ENCODE measurements at regions not wholly inside any gene's neighbourhood (a gene's known extent, or its start where the extent isn't known, plus 50 kb on each side); places are given as distances from the start of the nearest gene placed in this dataset.
A peak's percentile ranks its signal among the peaks of the same experiment; 100 is the strongest.
"Not testable (repeated sequence)": the region's sequence is repeated elsewhere in the genome, so short reads cannot be mapped to it uniquely, and the experiment has no call there.

DNA sequence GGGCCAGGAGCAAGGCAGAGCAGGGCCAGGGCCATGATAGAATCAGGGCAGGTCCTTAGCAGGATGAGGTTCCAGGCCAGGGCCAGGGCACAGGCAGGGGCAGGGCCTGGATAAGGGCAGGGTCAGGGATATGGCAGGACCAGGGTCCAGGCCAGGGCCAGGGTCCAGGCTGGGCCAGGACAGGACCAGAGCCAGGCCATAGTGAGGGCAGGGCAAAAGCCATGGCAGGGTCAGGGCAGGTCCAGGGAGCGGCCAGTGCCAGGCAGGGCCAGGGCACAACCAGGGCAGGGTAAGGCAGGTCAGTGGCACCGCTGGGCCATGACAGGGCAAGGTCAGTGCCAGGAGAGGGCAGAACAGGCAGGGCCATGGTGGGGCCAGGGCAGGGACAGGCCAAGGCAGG lies 152.2 kb downstream of the LIPI start:
- DNase-seq, result no peak

DNA sequence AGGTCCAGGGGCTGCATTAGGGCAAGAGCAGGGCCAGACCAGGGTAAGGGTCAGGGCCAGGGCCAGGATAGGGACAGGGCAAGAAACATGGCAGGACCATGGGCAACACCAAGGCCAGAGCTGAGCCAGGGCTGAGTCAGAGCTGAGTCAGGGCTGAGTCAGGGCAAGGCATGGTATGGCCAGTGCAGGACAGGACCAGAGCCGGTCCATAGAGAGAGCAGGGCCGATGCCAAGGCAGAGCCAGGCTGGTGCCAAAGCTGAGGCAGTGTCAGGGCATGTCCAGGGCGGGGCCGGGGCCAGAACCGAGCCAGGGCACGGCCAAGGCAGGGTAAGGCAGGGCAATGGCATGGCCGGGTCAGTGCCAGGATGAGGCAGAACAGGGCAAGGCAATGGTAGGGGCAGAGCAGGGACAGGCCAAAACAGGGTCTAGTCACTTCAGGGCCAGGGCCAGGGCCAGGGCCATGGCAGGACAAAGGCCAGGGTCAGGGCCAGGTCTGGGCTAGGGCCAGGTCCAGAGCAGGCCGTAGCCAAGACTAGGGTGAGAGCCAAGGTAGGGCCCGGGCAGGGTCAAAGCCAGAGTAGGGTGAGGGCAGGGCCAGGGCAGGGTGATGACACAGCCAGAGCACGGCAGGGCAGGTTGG lies 152.8 kb downstream of the LIPI start:
- not testable (repeated sequence) for DNase-seq

DNA sequence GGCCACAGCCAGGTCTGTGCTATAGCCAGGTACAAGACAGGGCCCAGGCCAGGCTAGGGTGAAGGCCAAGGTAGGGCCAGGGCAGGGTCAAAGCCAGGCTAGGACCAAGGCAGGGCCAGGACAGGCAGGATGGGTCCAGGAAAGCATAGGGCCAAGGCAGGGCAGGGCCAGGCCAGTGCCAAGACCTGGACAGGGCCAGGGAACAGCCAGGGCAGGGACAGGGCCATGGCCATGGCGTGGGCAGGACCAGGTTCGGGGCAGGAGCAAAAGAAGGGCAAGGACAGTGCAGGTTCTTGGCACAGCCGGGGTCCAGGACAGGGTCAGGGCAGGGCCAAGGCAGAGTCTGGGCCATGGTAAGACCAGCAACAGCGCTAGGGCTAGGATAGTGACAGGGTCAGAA lies 153.4 kb downstream of the LIPI start:
- no peak for DNase-seq

DNA sequence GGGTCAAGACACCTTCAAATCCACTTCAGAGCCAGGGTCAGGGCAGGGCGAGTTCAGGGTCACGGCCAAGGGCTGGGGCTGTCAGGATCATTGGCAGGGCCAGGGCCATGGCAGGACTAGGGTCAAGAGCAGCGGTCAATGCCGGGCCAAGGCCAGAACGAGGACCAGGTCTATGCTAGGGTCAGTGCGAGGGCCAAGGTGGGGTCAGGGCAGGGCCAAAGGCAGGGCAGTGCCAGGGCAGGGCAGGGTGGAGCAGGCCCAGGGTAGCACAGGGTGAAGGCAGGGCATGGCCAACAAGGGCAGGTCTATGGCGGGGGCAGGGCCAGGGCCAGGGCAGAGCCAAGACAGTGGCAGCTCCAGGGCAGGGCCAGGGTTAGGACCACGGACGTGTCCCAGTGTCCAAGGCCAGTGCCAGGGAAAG lies 154.0 kb downstream of the LIPI start:
- DNase-seq, result no peak

DNA sequence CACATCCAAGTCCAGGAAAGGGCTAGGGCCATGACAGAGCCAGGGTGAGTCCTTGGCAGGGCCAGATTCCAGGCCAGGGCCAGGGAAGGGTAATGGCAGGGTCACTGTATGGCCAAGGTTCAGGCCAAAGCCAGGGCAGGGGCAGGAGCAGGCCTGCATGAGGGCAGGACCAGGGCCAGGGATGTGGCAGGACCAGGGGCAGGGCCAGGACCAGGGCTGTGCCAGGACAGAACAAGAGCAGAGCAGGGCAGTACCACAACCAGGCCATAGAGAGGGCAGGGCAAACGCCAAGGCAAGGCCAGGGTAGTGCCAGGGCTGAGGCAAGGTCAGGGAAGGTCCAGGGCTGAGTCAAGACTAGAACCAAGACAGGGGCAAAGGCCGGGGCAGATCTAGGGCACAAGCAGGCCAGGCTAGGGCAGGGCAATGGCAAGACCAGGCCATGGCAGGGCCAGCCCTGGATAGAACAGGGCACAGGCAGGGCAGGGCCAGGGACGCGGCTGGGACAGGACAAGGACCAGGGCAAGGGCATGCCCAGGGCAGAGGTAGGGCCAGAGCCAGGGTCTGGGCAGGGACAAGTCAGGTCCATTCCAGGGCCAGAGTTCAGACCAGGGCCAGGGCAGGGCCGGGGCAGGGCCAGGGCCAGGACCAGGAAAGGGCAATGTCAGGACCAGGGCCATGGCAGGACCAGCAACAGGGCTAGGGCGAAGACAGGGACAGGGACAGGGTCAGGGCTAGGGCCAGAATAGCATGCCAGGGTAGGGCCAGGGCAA lies 154.8 kb downstream of the LIPI start:
- DNase-seq, result not testable (repeated sequence)

DNA sequence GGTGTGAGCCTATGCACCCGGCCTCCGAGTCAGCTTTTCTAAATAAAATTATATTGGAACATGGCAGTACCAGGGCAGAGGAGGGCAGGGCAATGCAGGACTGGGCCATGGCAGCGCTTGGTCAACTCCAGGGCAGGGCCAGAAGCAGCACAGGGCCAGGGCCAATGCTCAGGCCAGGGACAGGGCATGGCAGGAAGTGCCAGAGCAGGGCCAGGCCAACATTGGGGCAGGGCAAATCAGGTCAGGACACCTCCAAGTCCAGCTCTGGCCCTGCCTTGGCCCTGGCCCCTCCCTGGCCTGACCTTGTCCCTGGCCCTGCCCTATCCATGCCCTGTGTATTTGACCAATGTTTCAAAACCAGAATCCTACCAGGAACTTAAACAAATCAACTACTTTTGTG lies 156.1 kb downstream of the LIPI start:
- no peak for DNase-seq

DNA sequence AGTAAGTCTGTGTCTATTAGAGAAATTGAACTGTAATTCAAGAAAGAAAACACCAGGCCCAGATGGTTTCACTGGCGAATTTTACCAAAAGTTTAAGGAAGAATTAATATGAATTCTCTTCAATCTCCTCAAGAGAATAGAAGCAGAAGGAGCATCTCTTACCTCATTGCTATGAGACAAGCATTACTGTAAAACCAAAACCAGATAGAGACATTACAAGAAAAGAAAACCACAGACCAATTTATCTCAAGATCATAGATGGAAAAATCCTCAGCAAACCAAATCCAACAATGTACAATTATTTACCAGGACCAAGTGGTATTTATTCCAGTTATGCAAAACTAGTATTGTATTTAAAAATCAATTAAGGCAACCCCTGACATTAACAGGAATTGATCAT lies 160.6 kb downstream of the LIPI start:
- no peak for DNase-seq

DNA sequence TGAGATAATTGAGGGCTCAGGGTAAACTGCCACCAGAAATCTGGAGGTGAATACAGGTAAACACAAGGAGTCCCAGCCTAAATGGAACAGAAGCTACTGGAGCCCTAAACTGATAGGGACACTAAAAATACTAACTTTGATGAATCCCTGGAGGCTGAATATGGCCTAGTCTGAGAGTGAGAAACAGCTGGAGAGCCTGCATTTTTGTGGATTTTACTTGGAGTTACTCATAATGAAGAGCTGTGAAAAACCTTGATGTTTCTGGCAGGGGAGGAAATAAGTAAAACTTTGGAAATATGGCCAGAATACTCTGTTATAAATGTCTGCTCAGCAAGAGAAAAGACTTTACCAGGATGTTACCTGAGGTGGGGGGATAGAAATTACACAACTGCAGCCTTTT lies 164.4 kb downstream of the LIPI start:
- no peak for DNase-seq

DNA sequence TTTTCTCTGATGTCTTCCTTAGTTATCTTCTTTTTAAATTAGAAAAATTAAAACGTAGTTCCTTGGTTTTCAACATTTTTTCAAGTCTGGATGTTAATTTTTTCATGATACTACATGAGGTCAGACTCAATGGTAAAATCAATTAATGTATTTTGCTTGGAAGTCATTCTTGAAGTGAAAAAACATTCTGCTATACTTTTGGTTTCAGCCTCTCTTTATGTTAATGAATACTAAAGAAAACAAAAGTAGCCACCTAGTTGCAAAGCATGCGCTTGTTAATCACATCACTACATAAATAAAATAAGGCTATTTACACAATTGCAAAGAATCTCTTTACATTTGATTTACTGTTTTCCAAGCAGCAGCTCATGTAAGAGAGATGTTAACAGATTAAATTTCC lies 170.4 kb downstream of the LIPI start:
- DNase-seq, result no peak

DNA sequence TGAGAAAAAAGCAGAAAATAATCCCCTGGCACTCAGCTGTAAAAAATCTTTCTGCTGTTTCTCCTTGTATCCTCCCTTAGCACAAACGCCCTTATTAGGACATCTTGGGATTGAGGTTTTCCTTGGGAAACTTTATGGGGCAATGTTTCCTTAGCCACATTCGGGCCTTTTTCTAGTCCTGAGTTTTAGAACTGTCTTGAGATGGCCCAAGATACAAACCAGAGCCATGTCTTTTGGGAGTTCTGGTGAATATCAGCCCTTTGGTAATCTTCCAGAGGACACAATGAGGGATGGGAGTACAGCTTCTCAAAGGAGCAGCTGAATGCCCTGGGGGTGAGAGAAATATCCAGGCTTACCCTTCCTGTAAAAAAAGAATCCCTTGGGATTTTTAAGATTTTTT lies 182.1 kb downstream of the LIPI start:
- DNase-seq, result not testable (repeated sequence)

DNA sequence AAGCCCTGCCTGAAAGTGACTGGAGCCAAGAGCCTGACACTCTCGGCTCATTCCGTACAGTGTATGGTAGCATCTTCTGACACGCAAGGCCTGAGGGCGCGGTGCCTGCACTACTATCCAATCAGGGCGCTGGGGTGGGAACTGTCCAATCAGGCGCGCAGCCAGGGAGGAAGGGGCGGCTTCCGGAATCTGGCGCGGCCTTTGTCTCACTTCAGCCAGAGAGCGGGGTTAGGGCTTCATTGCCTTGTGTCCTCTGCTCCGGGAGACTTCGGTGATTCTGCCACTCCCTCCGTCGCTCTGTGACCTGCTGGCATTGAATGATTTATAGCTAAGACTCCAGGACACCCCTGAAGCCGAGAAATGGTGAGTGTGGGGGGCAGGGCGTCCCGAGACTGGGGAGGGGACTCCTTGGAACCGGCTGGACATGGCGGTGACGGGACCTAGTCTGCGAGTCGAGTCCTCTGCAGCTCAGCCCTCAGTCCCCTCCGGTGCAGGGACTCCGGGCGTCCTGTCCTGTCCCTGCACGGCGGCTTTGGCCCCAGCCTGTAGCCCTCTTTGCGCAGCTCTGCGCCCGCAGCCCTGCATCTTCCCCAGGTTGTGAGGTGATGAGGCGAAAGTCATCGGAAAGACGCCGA lies 183.4 kb downstream of the LIPI start:
- DNase-seq, result peak; percentile 96

DNA sequence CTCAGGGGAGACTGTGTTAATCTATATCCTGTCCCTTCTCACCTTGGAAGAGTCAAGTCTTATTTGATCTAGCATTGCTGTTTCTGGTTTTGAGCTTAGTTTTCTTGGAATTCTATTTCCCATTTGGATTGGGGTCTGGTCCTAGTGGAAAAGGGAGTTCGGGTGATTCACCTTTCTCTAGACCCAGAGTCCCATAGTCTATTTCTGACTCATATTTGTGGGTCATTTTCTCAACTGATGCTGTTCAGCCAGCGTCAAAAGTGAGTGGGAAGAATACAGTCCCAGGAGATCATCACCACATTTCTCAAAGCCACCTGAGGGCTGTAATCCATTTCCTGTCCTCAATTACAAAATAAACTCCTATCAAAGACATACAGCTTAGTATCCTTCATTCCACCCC lies 190.6 kb downstream of the LIPI start:
- DNase-seq, result not testable (repeated sequence)

DNA sequence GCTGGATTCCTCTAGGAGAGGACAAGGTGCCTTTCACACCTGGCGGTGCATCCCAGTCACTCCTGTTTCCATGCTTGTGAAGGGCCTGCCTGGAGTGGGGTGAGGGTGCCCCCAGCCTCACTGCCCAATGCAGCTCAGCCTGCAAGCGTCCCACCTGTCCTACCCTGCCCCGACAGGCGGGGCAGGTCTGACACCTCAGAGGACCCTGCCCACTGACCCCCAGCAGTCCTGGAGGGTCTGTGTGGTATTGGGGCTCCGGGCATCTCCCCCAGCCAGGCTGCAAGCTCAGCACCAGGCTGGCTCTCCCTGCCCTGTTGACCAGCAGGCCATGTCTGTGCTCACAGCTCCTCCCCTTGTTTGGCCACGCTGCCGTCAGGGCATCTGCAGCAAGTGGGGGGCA lies 194.9 kb downstream of the LIPI start:
- DNase-seq, result not testable (repeated sequence)

DNA sequence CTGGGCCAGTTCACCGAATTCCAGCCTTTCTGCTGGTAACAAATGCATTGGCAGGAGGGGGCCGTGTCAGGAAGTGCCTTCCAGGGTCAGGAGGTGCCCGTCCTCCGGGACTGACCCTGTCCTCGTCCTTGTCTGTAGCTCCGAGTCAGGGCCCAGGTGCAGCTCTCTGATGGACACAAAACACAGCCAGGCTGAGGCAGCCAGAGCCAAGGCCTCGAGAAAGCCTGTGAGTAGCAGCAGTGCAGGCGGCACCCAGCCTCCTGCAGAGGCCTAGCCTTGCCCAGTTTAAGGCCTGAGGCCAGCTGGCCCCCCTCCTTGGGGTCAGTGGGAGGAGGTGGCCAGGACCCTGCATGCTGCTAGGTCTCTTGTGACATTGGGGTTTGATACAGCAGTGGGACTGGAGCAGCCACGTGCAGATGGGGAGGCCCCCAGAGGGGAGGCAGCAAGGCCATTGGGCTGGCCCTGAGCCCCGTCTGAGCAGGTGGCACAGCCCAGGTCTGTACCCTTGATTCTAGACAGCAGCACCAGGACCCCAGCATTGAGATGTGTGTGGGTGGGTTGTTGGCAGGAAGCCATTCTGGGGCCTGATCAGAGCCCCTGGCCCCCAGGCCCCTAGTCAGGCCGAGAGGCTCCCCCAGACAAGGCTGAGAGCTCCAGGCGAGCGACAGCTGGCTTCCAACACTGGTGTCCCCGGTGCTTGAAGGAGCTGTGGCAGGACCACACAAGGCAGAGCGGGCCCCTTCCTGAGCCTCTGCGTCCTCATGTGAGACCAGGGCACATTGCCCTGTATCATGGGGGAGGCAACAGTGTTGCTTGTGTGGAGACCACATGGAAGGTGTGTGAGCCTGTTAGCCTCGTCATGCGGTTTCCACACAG lies 196.9 kb downstream of the LIPI start:
- DNase-seq, result not testable (repeated sequence)

DNA sequence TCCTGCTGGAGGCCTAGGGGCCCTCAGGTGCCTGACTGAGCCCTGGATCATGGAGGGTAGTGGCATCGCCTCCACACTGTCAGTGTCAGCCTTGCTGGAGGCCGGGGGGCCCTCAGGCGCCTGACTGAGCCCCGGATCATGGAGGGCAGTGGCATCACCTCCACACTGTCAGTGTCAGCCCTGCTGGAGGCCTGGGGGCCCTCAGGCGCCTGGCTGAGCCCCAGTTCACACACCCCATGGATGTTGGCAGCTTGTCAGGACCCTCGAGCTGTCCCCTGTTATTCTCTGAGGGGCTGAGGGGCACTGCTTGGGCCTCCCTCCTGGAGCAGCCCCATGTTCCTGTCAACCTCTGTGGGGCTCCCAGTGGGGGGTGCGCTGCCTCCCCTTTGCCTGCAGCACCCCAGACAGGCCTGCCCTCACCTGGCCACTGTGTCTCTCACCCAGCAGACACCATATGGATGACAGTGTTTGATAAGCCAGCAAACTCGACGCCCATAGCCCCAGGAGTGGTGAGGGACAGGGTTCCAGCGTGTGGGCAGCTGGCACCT lies 197.6 kb downstream of the LIPI start:
- no peak for DNase-seq

DNA sequence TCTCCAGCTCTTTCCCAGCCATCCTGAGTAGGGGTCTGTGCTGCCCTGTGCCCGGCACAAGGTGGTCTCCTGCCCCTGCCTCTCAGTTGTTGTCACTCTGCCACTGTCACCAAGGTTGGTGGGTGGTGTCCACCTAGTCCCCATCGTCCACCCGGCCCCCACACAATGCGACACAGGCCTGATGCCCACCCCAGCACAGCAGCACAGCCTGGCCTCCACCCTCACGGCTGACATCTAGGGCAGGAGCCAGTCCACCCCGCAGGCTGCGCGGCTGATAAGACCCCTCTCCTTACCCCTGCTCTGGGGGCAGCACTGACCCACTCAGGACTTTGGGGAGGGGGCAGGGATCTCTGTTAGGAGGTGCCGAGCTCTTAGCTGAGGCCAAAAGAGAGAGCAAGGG lies 198.3 kb downstream of the LIPI start:
- no peak for DNase-seq

DNA sequence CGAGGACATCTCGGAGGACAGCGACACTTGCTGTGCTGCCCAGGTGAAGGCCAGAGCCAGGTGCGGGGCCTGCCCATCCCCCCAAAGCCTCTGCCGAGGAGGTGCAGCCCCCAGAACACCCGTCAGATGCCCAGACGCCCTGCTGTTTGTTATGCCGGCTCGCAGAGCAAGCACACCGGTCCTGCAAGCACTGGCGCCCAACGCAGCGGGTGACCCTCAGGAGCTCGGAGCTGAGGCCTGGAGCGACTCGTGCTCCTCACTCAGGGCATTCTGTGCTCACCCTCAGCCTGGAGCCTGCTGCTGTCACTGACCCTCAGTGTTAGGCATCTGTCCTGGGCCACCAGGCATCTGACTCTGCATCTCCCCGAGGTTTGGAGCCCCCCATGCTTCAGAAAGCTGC lies 199.0 kb downstream of the LIPI start:
- not testable (repeated sequence) for DNase-seq

DNA sequence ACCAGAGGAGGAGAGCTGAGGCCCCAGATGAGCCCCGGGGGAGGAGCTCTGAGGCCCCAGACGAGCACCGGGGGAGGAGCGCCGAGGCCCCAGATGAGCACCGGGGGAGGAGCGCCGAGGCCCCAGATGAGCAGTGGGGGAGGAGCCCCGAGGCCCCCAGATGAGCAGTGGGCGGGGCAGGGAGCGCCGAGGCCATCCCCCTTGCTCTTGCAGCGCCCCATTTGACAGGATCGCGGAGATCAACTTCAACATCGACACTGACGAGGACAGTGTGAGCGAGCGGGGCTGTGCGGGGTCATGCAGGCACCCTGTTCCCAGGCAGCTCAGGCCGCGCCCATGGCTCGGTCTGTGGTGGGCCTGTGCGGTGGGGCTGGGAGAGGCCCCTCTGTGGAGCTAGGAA lies 199.6 kb downstream of the LIPI start:
- DNase-seq, result not testable (repeated sequence)

DNA sequence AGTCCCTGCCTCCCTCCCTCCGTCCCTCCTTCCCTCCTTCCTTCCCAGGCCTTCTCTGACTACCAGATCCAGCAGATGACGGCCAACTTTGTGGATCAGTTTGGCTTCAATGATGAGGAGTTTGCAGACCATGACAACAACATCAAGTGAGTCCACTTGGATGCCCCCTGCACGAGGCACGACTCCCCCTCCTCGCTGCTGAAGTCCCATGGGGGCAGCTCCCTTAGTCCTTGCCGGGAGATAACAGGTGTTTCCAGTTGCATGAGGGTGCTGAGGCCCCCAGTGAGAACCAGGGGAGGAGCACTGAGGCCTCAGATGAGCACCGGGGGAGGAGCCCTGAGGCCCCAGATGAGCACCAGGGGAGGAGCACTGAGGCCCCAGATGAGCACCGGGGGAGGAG lies 200.0 kb downstream of the LIPI start:
- no peak for DNase-seq

DNA sequence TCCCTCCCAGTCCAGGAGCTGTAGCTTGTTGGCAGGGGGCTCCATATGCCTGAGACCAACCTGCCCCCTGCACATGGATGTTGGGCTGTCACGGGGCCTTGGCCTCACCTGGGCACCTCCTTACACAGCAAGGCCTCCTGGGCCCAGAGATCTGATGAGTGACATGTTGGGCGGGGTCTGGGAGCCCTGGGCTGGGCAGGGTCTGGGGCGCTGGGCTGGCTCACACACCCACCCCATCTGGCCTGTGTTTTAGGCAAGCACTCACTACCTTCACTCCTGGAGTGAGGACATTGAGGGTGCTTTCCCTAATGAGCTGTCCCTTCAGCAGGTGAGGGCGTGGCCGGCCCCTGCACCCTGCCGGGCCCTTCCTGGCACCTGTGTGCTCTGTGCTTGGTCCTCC lies 200.8 kb downstream of the LIPI start:
- DNase-seq, result not testable (repeated sequence)

DNA sequence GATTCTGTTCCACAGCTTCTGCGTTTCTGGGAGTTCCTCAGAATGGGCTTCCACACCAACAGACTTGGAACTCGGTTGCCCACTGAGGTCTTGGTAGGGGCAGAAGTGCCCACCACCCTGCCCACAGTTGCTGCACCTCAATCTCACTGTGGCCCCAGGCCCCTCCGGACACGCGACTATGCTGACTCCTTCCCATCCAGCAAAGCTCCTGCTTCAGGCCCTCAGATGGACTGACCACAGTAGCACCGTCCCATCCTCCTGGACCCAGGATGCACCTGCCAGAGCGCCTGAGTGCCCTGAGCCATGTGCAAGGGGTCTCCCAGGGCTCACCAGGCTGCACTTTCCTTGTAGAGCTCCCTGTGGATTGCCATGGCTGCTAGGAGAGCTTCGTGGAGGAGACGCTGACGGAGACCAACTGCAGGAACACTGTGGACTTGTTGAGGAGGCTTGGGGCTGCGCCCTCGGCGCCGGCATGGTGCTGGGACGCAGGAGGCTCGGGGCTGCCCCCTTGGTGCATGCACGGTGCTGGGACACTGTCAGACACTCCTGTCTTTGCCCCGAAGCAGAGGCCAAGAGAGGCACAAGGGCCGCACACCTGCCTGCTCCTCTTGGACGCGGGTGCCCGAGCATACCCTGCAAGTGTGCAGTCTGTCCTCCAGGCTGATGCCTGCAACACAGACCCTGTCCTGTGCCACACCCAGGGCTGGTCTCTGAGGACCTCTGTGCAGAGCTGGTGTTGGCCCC lies 201.3 kb downstream of the LIPI start:
- DNase-seq, result not testable (repeated sequence)

DNA sequence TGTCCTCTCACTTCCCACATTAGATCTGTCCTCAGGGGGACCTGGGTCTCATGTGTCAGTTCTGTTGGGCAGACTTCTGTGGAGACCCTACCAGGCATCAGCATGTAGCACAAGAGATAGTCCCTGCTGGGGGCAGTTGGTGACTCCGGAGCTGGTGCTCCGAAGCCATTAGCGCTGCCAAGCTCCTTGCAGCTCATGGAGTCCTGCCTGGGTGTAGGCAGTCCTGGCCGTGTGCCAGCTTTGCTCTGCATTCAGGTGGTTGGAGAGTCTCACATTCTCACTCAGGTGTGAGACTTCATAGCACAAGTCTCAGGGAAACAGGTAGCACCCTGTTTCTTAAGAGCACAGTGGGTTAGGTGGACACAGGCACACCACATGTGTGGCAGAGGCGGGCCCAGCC lies 202.3 kb downstream of the LIPI start:
- not testable (repeated sequence) for DNase-seq
